ENCODE measurements at regions not wholly inside any gene's neighbourhood (a gene's known extent, or its start where the extent isn't known, plus 50 kb on each side); places are given as distances from the start of the nearest gene placed in this dataset.
A peak's percentile ranks its signal among the peaks of the same experiment; 100 is the strongest.

DNA sequence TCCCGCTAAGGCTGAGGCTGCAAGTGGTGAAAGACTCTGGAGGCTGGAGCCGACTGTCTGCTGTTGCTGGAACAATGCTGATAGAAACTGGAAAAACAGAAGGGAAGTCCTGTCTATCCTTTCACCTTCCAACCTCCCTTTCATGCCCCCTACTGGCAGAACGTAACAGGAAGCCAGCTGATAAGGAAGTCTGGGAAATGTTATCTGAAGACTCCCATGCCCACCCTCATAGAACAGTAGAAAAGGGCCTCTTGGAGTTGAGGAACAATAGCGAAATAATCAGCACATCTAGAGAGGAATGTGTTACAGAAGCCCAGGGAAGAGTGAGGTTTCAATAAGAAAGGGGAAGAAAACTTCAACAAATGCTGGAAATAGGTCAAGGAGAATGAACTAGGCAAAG is 117.1 kb upstream of the DKK2 start:
- DNase-seq, result peak in 1 of 2 donors; percentile 31

DNA sequence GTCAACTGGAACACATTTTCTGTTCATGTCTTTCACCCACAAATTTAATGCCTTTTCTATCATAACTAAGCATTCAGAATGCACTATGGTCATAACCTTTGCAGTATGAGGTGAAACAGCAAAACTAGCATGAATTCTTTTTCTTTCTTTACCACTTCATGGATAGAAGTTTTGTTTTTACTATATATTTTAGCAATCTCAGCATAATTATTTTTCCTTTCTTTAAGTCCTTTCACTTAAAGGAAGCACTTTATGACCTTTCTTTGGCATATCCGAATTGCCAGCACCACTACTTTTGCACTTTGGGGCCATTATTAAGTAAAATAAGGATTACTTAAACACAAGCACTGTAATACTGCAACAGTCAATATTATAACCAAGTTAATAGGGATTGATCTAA is 115.1 kb upstream of the DKK2 start:
- DNase-seq, result no peak

DNA sequence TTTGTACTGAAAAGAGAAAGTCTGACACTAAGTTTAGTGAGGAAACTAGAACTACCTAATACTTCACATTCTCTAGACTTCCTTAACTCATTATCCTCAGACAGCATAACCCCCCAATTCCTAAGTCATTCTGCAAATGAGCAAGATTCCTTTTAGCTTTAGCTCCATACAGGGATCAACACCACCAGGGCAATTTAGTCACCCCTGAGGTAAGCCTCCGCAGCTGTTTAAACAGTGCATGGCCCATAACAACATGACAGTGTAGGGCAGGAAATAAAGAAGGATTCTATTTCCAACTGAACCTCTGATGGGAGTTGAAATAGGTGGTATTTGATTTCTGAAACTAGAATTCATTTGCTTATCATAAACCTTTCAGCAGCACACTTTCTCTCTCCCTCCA is 112.8 kb upstream of the DKK2 start:
- DNase-seq, result no peak

DNA sequence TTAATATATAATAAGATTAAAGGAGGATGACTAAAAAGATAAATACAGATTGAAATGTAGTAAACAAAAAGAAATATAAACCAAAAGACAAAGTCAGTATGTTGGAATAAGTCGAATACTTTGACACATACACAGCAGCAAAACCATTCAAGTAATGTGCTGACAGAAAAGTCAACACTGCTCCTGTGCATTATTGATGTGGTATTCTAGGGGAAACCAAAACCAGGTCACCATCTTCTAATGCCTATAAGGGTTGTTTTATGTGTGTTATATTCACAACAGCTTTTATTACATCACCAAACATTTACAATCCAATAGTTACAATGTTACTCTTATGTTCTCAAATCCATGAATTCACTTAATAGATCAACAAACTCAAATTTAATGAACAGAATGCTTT is 111.8 kb upstream of the DKK2 start:
- no peak for DNase-seq

DNA sequence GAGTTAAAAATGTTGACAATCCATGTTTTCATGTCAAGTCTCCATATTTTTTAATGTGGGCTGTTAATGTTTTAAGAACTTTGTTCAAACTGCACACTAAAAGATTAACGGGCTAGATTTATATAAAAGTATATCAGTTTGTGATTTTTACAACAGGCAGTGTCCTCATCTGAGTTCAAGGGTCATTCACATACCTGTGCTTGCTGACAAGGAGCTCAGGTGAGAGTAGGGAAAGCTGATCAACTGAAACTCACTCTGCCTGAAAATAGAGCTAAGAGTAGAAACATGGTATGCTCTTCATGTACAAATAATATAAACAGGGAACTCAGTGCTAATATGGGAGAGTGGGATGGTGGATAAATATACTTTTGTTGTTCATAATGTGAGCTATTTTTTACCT is 102.3 kb upstream of the DKK2 start:
- DNase-seq, result no peak

DNA sequence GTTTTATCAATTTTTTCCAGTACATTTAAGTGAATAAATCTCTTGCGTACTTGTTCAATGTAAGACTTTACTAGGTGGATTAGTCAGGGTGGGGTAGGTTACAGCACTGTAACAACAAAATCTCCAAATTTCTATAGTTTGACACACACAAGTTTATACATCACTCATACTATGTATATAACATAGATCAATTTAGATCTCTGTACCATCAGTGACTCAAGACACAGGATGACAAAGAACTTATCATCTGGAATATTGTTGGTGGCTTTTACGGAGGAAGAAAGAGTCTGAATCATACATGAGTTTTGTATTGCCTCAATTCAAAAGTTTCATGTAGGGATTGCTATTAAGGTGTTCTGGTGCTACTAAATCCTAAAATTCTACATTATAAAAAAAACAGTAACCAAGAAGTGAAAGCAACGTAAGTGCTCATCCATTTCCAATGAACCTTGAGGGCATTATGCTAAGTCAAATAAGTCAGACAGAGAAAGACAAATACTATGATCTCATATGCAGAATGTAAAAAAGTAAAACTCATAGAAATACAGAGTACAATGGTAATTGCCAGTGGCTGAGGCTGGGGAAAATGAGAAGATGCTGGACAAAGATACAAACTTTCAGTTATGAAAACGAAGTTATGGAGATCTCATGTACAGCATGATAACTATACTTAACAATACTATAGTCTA is 98.0 kb upstream of the DKK2 start:
- DNase-seq, result no peak

DNA sequence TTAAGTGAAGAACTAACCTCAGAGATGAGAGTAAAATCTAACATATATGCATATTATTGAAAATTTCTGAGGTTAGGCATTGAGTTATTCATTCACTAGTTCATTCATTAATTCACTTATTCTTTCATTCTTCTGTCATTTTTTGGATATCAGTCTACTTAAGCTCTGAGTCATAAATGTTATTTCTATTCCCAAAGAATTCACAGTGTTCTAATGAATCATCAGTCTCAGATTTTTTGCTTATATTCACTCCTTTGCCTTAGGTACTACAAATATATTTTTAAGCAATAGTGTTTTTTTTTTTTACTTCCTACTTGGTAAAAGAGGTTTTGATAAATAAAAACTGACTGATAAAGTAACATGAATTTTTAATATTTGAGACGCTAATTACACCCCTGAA is 95.2 kb upstream of the DKK2 start:
- DNase-seq, result no peak

DNA sequence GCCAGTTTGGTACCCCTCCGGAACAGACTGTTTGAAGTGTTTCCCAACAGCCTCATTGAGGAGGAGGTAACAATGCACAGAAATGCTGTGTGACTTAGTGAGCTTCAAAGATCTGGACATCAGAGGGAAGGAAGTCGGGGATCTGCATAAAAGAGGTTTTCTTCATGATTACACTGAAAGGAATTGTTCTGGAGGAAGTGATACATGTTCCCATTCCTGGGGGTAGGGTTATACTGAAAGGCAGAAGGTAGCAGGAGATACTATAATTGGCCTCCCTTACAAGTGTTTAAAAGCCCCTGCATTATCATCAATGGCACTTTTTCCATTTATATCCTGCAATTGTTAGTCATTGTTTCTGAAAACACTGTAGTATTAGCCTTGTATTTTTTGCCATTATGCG is 94.0 kb upstream of the DKK2 start:
- no peak for DNase-seq

DNA sequence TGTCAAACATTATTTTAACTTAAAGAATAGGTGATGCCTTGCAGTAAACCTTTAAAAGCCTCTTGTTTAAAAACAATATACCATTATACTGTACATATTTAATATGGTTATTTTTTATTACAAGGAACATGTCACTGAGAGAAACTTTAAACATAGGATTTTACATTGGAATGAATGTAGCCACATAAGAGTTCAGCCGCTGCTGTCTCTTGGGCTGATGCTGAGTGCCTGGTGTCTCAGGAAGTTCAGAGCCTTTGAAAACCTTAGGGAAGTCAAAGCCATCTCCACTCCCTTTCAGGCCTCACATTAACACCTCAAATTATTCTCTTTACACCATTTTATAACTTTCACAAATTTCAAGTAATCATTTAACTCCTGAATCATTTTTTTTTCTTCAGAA is 93.5 kb upstream of the DKK2 start:
- DNase-seq, result no peak

DNA sequence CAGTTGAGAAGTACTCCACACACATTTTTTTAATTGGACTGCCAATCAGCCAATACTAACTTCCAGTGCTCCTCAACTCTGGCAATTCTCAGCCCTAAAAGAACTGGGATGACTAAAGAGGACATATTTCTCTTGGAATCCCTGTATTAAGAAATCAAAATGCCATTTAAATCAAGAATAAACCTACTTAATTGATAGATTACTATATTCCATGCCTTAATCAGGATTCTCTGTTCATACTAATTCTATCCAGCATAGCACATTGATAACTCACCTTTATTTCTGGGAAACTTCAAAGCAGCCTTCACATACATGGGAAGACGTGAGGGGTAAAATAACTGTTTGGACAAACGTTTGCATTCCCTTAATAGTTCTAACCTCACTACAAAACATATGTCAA is 93.0 kb upstream of the DKK2 start:
- DNase-seq, result no peak

DNA sequence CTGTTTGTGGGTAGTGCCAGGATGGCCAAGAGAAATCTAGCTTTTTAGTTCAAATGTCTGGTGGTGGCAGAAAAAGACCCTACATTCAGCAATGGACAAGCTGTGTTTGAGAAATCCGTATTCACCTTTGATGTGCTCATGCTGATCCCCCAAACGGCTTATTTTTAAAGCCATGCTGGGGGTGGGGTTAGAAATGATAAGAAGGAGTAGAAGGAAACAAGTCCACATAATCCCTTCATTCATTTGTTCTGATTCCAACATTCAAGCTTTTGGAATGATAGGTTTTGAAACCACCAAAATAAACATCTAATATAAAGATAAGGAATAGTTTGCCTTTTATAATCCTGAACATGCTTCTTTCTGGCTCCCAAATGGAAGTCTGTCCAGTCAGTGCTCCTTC is 92.0 kb upstream of the DKK2 start:
- DNase-seq, result no peak

DNA sequence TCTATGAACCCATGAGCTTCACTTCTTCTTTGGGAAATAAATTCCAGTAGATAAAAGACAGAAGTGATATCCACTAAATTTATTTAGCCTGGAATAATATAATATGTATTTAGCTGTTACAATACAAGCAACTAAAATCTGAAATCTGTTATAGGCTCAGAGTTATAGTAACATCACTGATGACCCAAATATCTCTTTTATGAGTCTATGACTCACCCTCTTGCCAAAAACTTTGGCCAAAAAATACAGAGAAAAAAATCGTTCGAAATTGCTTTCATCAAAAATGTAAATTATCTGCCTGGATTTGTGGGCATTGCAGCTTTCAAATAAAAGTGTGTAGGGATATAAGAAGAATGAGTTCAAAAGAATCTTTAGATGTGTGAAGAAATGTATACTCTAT is 89.4 kb upstream of the DKK2 start:
- DNase-seq, result no peak

DNA sequence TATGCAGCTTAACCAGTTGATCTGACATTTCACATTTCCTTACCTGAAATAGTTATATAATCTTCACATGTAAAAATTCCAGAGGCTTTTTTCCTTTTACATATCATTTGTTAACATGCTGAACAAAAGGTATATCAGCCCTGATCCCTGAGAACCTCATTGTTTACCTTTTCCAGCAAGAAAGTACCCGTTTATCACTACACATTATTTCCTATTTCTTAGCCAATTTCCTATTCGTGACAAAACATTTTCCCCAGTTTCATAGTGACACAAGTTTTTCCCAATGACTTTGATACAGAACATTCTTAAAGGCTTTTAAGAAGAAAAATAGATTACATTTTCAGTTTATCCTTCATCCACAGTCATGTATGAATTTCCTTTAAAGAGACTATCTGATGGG is 86.6 kb upstream of the DKK2 start:
- DNase-seq, result no peak

DNA sequence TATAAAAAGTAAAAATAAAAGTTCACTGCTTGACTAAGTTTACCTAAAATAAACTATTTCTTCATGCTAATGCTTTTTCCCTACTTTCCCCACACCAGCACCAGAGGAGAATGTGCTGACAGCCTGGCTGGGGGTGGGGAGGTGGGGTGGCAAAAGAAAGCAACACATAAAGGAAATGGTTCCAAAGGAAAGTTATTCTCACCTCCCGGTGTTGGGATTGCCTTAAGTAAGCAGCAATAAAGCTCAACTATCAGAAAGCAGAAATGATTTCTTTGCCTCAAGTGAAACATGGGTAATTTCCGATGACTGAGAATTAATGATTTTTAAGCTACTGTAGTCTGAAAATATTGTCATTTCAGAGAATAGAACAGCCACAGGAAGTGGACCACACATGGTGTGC is 84.5 kb upstream of the DKK2 start:
- no peak for DNase-seq

DNA sequence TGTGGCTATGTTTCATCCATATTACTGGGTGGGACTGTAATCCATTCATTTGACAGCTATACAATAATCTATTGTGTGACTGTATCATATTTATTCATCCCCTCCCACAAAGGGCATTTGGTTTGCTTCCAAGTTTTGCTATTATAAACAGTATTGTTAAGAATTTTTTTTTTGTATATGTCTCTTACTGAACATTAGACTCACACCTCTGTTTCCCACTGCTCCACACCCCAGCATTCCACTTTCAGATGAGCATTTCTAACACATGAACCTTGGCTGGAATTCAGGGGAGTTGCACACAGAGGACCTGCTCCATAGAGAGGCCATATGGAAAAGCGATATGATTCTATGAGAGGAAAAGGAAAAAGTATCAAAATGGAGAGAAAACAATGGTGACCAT is 81.6 kb upstream of the DKK2 start:
- DNase-seq, result no peak

DNA sequence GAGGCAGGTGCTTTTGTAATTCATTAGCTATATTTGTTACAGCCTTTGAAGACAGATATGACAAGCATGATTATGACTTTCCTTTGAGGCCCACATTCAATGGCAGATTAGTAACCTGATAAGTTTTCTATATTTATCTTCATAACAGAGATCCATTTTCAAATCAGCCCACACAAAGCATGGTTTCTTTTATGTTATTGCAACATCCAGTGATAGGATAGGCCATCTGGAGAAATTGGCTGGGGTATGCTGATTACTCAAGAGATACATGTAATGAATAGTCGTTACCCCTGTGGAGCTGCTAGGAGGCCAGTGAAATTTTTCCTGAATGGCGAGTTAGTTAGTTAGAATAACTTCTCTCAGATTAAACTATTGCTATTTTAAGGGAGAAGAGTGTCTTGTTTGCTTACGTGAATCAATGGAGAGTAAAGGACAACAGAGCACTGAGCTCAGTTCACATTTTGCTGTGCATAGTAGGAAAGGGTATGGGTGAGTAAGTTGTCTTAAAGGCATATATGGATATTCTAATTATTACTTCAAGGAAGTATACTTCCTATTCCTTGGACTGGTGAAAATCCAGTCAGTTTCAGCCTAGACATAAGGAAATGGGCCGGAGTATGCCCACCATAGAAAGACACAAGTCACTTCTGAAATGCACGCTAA is 79.2 kb upstream of the DKK2 start:
- DNase-seq, result no peak

DNA sequence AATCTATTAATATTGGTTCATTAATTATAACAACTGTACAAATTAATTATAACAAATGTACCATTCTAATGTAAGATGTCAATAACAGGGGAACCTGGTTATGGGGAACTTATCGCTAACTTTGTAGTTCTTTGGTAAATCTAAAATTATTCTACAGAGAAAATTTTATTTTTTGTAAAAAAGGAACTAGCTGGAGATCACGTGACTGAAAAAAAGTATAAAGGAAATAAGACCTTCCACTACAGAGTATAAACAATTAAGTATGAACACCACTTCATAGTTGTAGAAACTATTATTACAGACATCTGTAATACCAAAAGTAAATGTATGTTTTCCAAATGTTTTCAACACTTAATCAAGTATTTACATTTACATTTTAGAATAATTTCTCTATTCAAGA is 77.9 kb upstream of the DKK2 start:
- DNase-seq, result no peak

DNA sequence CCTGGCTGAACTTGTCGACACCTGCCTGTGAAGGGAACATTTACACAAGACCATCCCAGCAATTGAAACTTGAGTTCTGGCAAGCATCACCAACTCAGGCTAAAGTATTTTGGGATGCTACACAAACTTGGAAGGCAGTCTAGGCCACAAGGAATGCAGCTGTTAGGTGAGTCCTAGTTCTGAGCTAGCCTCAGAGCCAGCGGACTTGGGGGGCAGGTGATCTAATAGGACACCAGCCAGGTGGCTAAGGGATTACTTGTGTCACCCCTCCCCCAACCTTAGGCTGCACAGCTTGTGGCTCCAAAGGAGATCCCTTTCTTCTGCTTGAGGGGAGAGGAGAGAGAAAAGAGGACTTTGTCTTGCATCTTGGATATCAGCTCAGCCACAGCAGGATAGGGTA is 62.3 kb upstream of the DKK2 start:
- DNase-seq, result no peak

DNA sequence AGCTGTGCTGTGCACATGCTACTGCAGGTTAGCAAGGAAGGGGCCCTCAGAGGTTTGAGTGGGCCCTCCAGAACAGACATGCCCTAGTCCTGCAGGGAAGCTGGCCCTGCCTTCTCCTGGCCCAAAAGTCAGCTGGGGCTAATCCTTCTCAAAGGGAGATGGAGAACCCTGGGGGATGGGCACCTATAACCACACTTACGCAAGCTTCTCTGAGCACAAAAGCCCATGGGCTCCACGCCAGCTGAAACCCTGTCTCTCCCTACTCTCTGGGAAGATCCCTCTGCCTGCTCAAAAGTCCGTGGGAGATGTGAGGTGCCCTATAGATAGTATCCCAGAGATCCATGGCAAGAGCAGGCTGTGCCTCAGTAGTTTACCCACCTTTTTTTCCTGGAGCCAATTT is 58.9 kb upstream of the DKK2 start:
- no peak for DNase-seq

DNA sequence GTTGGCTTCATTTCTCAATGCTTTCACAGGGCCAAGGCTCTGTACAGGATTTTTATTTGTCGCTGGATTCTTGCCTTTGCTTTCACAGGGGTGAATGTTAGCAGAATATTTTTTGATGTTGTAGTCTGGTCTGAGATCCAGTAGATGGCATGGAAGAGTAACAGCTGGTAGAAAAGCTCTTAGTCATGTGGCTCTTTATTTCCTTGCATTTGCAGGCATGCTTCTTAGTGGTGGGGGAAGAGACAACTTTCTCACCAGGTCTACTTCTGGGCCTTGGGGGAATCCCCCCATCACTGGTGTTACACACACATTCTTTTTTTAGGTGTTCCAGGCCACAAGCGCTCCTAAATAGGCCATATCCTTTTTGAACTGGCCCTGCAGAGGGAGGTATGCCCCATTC is 58.2 kb upstream of the DKK2 start:
- no peak for DNase-seq
